ENCODE measurements at regions not wholly inside any gene's neighbourhood (a gene's known extent, or its start where the extent isn't known, plus 50 kb on each side); places are given as distances from the start of the nearest gene placed in this dataset.

DNA sequence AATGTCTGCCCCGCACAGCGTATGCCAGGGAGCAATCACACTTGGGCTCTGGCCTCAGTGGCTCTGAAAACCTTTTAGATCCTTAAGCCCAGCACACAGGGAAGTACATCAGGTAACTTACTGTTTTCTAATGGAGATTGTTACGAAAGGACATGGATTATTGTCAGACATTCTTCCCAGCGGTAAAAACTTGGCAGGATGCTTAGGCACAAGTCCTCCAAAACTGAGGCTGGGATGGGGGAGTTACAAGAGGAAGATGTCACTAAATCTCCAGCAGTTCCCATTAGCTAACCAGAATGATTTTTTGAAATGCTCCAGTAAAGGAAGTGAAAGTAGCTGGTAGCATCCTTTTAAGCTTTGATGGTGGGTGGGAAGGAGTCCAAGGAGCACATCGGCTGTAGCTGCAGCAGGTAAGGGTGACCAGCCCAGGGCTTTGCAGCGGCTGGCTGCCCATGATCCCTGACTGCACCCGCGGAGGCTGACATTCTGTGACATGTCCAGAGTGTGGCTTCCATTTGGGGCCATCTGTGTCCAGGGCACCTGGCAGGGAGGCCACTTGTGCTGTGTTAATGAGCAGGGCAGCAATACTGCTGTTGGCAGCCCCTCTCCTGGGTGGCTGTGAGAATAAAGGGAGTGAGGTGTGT is 165.8 kb downstream of the GADD45G start:
- no peak for DNase-seq
- Histone ChIP-seq H3K4me1 (ENCODE audit: low read length) (no peaks in the 10 kb centered on the region), H3K4me2 (ENCODE audit: low read depth, low read length) (no peak overlapping the region), H3F3A (ENCODE audit: insufficient read depth, low read length) (no peaks in the 10 kb centered on the region), H2AFZ (ENCODE audit: low read length) (no peak overlapping the region), H4K20me1 (ENCODE audit: insufficient read depth, low read length) (no peaks in the 10 kb centered on the region), H3K9me3 (replicated peaks; ENCODE audit: insufficient read depth, low read length) (no peaks in the 10 kb centered on the region), H3K27me3 (replicated peaks; ENCODE audit: insufficient read depth, low read length) (no peaks in the 10 kb centered on the region), H3K36me3 (replicated peaks; ENCODE audit: insufficient read depth, low read length) (no peaks in the 10 kb centered on the region), H3K79me2 (ENCODE audit: low read length) (no peaks in the 10 kb centered on the region), H3K9me2 (replicated peaks; ENCODE audit: insufficient read depth, low read length) (no peaks in the 10 kb centered on the region), H3K9ac (ENCODE audit: low read length) (no peak overlapping the region), H3K4me3 (ENCODE audit: low read length) (no peak overlapping the region), H3K27ac (ENCODE audit: low read length) (no peak overlapping the region)
- TF ChIP-seq EZH2 (optimal IDR thresholded peaks at IDR 0.05; ENCODE audit: low read depth, low read length) (no peak), EZH2phosphoT487 (IDR thresholded peaks at IDR 0.05; ENCODE audit: low read length) (no peak)
- TF ChIP-seq, protein P1, sequence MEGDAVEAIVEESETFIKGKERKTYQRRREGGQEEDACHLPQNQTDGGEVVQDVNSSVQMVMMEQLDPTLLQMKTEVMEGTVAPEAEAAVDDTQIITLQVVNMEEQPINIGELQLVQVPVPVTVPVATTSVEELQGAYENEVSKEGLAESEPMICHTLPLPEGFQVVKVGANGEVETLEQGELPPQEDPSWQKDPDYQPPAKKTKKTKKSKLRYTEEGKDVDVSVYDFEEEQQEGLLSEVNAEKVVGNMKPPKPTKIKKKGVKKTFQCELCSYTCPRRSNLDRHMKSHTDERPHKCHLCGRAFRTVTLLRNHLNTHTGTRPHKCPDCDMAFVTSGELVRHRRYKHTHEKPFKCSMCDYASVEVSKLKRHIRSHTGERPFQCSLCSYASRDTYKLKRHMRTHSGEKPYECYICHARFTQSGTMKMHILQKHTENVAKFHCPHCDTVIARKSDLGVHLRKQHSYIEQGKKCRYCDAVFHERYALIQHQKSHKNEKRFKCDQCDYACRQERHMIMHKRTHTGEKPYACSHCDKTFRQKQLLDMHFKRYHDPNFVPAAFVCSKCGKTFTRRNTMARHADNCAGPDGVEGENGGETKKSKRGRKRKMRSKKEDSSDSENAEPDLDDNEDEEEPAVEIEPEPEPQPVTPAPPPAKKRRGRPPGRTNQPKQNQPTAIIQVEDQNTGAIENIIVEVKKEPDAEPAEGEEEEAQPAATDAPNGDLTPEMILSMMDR (IDR thresholded peaks at IDR 0.05; ENCODE audit: low read length) = no peak

DNA sequence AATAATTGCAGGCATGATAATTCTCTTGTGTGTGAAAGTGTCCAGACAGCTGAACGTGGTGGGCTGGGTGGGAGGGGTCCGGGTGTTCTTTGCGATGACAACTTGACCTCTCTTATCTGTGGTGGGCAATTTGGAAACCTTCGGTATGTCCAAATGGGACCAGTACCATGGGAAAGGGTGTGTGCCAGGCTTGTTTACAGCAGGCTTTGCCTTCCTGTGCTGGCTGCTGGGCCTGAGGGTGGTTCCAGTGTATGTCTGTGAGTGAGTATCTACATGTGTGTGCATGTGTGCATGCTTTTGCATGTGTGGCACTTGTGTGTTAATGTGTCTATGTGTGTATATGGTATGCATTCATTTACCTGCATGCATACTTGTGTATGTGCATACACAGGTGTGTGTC is 166.4 kb downstream of the GADD45G start:
- no peak for DNase-seq
- Histone ChIP-seq H3K79me2 (ENCODE audit: low read length) (no peaks in the 10 kb centered on the region), H3K9me2 (replicated peaks; ENCODE audit: insufficient read depth, low read length) (no peaks in the 10 kb centered on the region), H3F3A (ENCODE audit: insufficient read depth, low read length) (no peaks in the 10 kb centered on the region), H3K4me3 (ENCODE audit: low read length) (no peak overlapping the region), H3K27ac (ENCODE audit: low read length) (no peak overlapping the region), H3K27me3 (replicated peaks; ENCODE audit: insufficient read depth, low read length) (no peaks in the 10 kb centered on the region), H3K36me3 (replicated peaks; ENCODE audit: insufficient read depth, low read length) (no peaks in the 10 kb centered on the region), H2AFZ (ENCODE audit: low read length) (no peak overlapping the region), H3K9ac (ENCODE audit: low read length) (no peak overlapping the region), H3K9me3 (replicated peaks; ENCODE audit: insufficient read depth, low read length) (no peaks in the 10 kb centered on the region), H3K4me2 (ENCODE audit: low read depth, low read length) (no peak overlapping the region), H3K4me1 (ENCODE audit: low read length) (no peaks in the 10 kb centered on the region), H4K20me1 (ENCODE audit: insufficient read depth, low read length) (no peaks in the 10 kb centered on the region)
- TF ChIP-seq EZH2 (optimal IDR thresholded peaks at IDR 0.05; ENCODE audit: low read depth, low read length) = no peak
- TF ChIP-seq, protein P1 (IDR thresholded peaks at IDR 0.05; ENCODE audit: low read length) = no peak
- no peak for TF ChIP-seq EZH2phosphoT487 (IDR thresholded peaks at IDR 0.05; ENCODE audit: low read length)

DNA sequence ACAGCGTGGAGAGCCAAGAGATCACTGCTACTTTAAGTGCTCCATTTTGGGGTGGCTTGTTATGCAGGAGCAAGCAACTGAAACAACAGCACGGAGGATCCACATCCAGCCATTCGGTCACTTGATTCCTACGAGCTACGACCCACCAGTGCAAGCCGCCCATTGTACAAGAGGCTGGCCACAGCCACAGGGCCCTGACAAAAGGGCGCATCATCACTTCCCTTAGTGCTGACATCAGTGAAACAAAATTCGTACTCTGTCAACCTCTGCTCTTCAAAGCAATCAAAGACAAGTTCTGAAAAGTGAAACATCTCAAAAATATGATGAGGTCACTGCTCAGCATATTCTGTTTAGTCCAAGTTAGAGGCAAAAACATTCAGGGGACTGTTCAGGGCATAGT is 168.4 kb downstream of the GADD45G start:
- no peaks in the 10 kb centered on the region for H3K4me1 ChIP-seq (ENCODE audit: low read length)
- H3K27me3 ChIP-seq (replicated peaks; ENCODE audit: insufficient read depth, low read length) = no peaks in the 10 kb centered on the region
- no peak overlapping the region for H3K9ac ChIP-seq (ENCODE audit: low read length)
- H3K9me2 ChIP-seq (replicated peaks; ENCODE audit: insufficient read depth, low read length) = no peaks in the 10 kb centered on the region
- TF ChIP-seq EZH2 (optimal IDR thresholded peaks at IDR 0.05; ENCODE audit: low read depth, low read length) (no peak), EZH2phosphoT487 (IDR thresholded peaks at IDR 0.05; ENCODE audit: low read length) (no peak)
- TF ChIP-seq, protein P1 (IDR thresholded peaks at IDR 0.05; ENCODE audit: low read length) = no peak
- no peaks in the 10 kb centered on the region for H3F3A ChIP-seq (ENCODE audit: insufficient read depth, low read length)
- H4K20me1 ChIP-seq (ENCODE audit: insufficient read depth, low read length) = no peaks in the 10 kb centered on the region
- no peaks in the 10 kb centered on the region for H3K36me3 ChIP-seq (replicated peaks; ENCODE audit: insufficient read depth, low read length)
- H3K27ac ChIP-seq (ENCODE audit: low read length) = no peak overlapping the region
- H3K4me2 ChIP-seq (ENCODE audit: low read depth, low read length) = no peak overlapping the region
- no peak overlapping the region for H2AFZ ChIP-seq (ENCODE audit: low read length)
- no peaks in the 10 kb centered on the region for H3K79me2 ChIP-seq (ENCODE audit: low read length)
- H3K4me3 ChIP-seq (ENCODE audit: low read length) = no peak overlapping the region
- no peaks in the 10 kb centered on the region for H3K9me3 ChIP-seq (replicated peaks; ENCODE audit: insufficient read depth, low read length)
- no peak for DNase-seq
